ENCODE measurements at regions not wholly inside any gene's neighbourhood (a gene's known extent, or its start where the extent isn't known, plus 50 kb on each side); places are given as distances from the start of the nearest gene placed in this dataset.

DNA sequence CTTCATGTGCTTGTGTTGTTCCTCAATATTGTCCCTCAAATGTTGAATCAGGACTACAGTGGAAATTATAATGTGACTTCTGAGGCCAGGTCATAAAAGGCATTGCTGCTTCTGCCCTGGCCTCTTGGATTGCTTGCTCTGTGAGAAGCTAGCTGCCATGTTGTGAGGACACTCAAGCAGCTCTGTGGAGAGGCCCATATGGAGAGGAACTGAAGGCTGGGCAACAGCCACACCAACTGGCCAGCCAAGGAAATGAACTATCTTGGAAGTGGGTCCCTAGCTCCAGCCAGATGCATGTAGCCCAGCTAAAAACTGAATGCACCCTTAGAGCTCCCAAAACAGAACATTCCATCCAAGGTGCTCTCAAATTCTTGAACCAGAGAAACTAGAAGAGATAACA lies 282.6 kb downstream of the BMP7 start:
- Histone ChIP-seq H3K4me3 (replicated peaks in 1 of 2; ENCODE audit: low read depth in 1 of 2, low read length in 2 of 2) (no peak overlapping the region), H3K36me3 (ENCODE audit: control insufficient read depth in 1 of 2, insufficient read depth in 2 of 2, low read length in 2 of 2) (no peaks in the 10 kb centered on the region), H3K27ac (ENCODE audit: low read depth, low read length) (no peak overlapping the region), H3K4me2 (ENCODE audit: low read length) (no peak overlapping the region), H4K20me1 (ENCODE audit: insufficient read depth) (no peaks in the 10 kb centered on the region), H3K27me3 (ENCODE audit: insufficient read depth, low read length) (no peaks in the 10 kb centered on the region), H3K79me2 (ENCODE audit: insufficient read depth, low read length) (no peaks in the 10 kb centered on the region), H3K9ac (ENCODE audit: low read length) (no peak overlapping the region), H3K9me3 (ENCODE audit: control insufficient read depth in 1 of 2, insufficient read depth in 1 of 2, low read depth in 1 of 2, low read length in 2 of 2) (peaks cover 0 to 4% of the 10 kb centered on the region in 2 experiments; a peak in 2 of 4 replicates), H3K4me1 (ENCODE audit: control insufficient read depth in 1 of 2, insufficient read depth in 2 of 2, low read length in 2 of 2) (peaks cover 0 to 22% of the 10 kb centered on the region in 2 experiments; a peak in 2 of 4 replicates), H2AFZ (ENCODE audit: low read depth, low read length, poor library complexity, severe bottlenecking) (no peak overlapping the region), H3K9me2 (ENCODE audit: insufficient read depth) (no peaks in the 10 kb centered on the region)
- TF ChIP-seq CTCF (IDR thresholded peaks at IDR 0.05 in 2 of 3, conservative IDR thresholded peaks at IDR 0.05 in 1 of 3; ENCODE audit: borderline replicate concordance in 1 of 3, insufficient read depth in 1 of 3, low read depth in 2 of 3, low read length in 2 of 3) (0 out of 6 replicates have a peak, but pooled peaks of 1 of the 3 experiments have one; percentile 3), ZBTB33 (IDR thresholded peaks at IDR 0.05; ENCODE audit: extremely low read depth, insufficient replicate concordance, low read length) (no peak)
- no peak for DNase-seq (ENCODE audit: low read depth, low spot score)
- no TSS peak for BruUV-seq (replicated peaks)
- ChIA-PET RAD21 (ENCODE audit: low non-redundant PET in 1 of 2, low total read pairs in 2 of 2, uncharacterized antibody in 2 of 2, unreplicated experiment in 2 of 2) (no interaction called here), CTCF (interaction anchor here (2.9 kb wide), 1 partner anchor 10 kb away, joined by 8 read pairs; no protein-coding TSS in a partner anchor), POLR2A (no interaction called here)
- intact Hi-C loops (cut with micrococcal nuclease): no loop called here
- ATAC-seq: no peak
